SU-DHL-6 (cell line): ENCODE measurements at regions not wholly inside any gene's neighbourhood (a gene's known extent, or its start where the extent isn't known, plus 50 kb on each side); places are given as distances from the start of the nearest gene placed in this dataset.

Experiments used
- H2AFZ ChIP-seq: fragments of 200-600 bp; sonication (generic); 2 replicates; pipeline ENCODE4 v1.6.1; 2014; ENCODE audit warnings: low read depth, mild to moderate bottlenecking, moderate library complexity, mixed read lengths, antibody characterized with exemption, low read length; ENCODE audit not compliant: severe bottlenecking
- H3F3A ChIP-seq: fragments of 200-600 bp; shearing (Covaris generic); 2 replicates; pipeline ENCODE4 v1.6.0; 2016; ENCODE audit warnings: antibody characterized with exemption, mild to moderate bottlenecking; ENCODE audit not compliant: insufficient read depth
- H3K27ac ChIP-seq: fragments of 200-600 bp; sonication (generic); 2 replicates; pipeline ENCODE4 v1.5.1; 2016; ENCODE audit warnings: low read depth, mild to moderate bottlenecking, low read length, moderate library complexity, mixed read lengths
- H3K27me3 ChIP-seq: fragments of 200-600 bp; sonication (generic), shearing (Covaris generic); 2 replicates; pipeline ENCODE4 v1.6.0; 2014; ENCODE audit warnings: mild to moderate bottlenecking, low read length
- H3K36me3 ChIP-seq: fragments of 200-600 bp; sonication (generic); 2 replicates; pipeline ENCODE4 v1.6.1; 2014; ENCODE audit warnings: mild to moderate bottlenecking, low read length, mixed read lengths
- H3K4me2 ChIP-seq: fragments of 300-600, 200-600 bp; shearing (Covaris generic), sonication (generic); 2 replicates; pipeline ENCODE4 v1.6.0; 2014; ENCODE audit warnings: low read length, low read depth, mild to moderate bottlenecking; ENCODE audit not compliant: poor library complexity, severe bottlenecking
- H3K4me3 ChIP-seq: fragments of 200-600 bp; sonication (generic); 2 replicates; pipeline ENCODE4 v1.5.1; 2014; ENCODE audit warnings: antibody characterized with exemption, low read length, mild to moderate bottlenecking, mixed read lengths; ENCODE audit not compliant: insufficient read depth, poor library complexity, severe bottlenecking
- H3K79me2 ChIP-seq: fragments of 200-600 bp; sonication (generic); 2 replicates; pipeline ENCODE4 v1.6.1; 2014; ENCODE audit warnings: mild to moderate bottlenecking, low read length, moderate library complexity; ENCODE audit not compliant: insufficient read depth
- H3K9ac ChIP-seq: fragments of 200-600 bp; sonication (generic); 2 replicates; pipeline ENCODE4 v1.7.0; 2014; ENCODE audit warnings: mild to moderate bottlenecking, low read length
- H3K9me2 ChIP-seq: fragments of 200-600 bp; sonication (generic); replicated peaks from 2 replicates; pipeline ENCODE4 v1.6.1; 2014; ENCODE audit warnings: low read length; ENCODE audit not compliant: insufficient read depth
- H3K9me3 ChIP-seq: fragments of 200-600 bp; sonication (generic); 2 replicates; pipeline ENCODE4 v1.6.1; 2014; ENCODE audit warnings: low read length, mixed read lengths; ENCODE audit not compliant: insufficient read depth
- H4K20me1 ChIP-seq: fragments of 200-600 bp; sonication (generic); 2 replicates; pipeline ENCODE4 v1.6.1; 2014; ENCODE audit warnings: low read depth, mild to moderate bottlenecking, antibody characterized with exemption, low read length, moderate library complexity, mixed read lengths
- EZH2phosphoT487 ChIP-seq: fragments of 200-600 bp; sonication (generic), shearing (Covaris generic); conservative IDR thresholded peaks from 2 replicates; pipeline ENCODE4 v1.6.1; 2018; ENCODE audit warnings: mild to moderate bottlenecking, antibody characterized with exemption, low read length, moderate library complexity, mixed read lengths
- TF ChIP-seq, protein P1 (sequence below): fragments of 200-600 bp; sonication (generic); IDR thresholded peaks from one replicate; pipeline ENCODE4 v1.5.1; 2017; ENCODE audit warnings: antibody characterized with exemption, mild to moderate bottlenecking, low read length, moderate library complexity; ENCODE audit not compliant: insufficient read depth, poor library complexity, severe bottlenecking

DNA sequence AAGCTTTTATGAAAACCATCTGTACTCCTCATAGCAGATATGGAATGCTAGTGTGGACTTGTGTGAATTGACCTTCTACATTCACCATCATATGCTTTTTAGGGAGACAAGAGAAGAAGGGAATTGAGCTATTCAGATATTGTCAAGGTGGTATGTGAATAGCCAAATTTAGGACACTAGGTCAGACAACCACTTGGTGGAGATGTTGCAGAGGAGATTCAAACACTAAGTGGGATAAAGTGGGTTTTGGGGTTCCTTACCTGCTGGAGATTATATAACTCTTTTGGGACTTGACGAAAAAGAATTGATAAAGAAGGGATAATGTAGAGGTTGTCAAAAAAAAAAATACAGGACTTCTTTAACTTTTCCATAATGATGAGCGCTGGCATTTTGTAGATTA is 231.8 kb upstream of the THRB start:
- no peaks in the 10 kb centered on the region for H3K9me3 ChIP-seq
- no peaks in the 10 kb centered on the region for H3K79me2 ChIP-seq
- H3K4me3 ChIP-seq = no peak overlapping the region
- H3K36me3 ChIP-seq = no peaks in the 10 kb centered on the region
- no peak overlapping the region for H3K9ac ChIP-seq
- no peaks in the 10 kb centered on the region for H4K20me1 ChIP-seq
- no peak overlapping the region for H3K4me2 ChIP-seq
- TF ChIP-seq EZH2phosphoT487 = no peak
- TF ChIP-seq, protein P1, sequence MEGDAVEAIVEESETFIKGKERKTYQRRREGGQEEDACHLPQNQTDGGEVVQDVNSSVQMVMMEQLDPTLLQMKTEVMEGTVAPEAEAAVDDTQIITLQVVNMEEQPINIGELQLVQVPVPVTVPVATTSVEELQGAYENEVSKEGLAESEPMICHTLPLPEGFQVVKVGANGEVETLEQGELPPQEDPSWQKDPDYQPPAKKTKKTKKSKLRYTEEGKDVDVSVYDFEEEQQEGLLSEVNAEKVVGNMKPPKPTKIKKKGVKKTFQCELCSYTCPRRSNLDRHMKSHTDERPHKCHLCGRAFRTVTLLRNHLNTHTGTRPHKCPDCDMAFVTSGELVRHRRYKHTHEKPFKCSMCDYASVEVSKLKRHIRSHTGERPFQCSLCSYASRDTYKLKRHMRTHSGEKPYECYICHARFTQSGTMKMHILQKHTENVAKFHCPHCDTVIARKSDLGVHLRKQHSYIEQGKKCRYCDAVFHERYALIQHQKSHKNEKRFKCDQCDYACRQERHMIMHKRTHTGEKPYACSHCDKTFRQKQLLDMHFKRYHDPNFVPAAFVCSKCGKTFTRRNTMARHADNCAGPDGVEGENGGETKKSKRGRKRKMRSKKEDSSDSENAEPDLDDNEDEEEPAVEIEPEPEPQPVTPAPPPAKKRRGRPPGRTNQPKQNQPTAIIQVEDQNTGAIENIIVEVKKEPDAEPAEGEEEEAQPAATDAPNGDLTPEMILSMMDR = no peak
- H3F3A ChIP-seq = no peaks in the 10 kb centered on the region
- H3K9me2 ChIP-seq = no peaks in the 10 kb centered on the region
- no peak overlapping the region for H2AFZ ChIP-seq
- no peaks in the 10 kb centered on the region for H3K27me3 ChIP-seq
- no peak overlapping the region for H3K27ac ChIP-seq

DNA sequence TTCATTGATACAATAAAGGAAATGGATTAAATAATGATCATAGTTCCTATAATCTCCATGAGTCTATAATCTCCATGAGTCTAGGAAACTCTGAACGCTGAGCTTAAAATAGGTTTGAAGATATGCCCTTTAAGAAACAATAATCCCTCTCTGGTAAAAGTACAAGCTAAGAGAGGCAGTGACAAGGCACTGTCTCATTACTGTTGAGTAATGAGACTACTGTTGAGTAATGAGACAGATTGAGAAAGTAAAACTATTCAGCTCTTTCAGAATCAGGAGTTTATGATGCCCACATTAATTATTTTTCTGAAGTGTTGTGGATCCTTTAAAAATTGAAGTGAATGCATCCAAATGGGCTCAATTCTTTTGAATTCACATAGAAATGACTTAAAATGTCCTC is 235.5 kb upstream of the THRB start:
- Histone ChIP-seq H2AFZ (no peak overlapping the region), H3F3A (no peaks in the 10 kb centered on the region), H3K4me2 (no peak overlapping the region), H3K36me3 (no peaks in the 10 kb centered on the region), H3K9me2 (no peaks in the 10 kb centered on the region), H3K79me2 (no peaks in the 10 kb centered on the region), H3K4me3 (no peak overlapping the region), H3K27me3 (no peaks in the 10 kb centered on the region), H3K27ac (no peak overlapping the region), H3K9ac (no peak overlapping the region), H4K20me1 (no peaks in the 10 kb centered on the region), H3K9me3 (no peaks in the 10 kb centered on the region)
- TF ChIP-seq, protein P1 = no peak
- TF ChIP-seq EZH2phosphoT487 = no peak

DNA sequence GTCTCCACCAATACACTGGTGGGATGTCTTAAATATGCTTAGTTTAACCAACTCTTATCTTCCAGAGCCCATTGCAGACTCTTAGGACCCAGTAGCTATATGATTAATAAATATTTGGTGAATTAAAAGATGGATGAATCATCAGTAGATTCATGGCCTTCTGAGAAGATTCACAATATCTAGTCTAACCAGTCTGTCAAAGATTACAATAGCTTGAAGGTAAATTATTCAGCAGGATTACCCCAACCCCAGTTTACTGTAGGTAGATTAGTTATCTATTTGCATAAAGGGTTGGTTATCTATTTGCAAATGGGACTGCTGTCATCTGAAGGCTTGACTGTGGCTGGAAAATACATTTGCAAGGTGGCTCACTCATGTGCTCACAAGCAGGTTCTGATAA is 239.4 kb upstream of the THRB start:
- no peaks in the 10 kb centered on the region for H3K27me3 ChIP-seq
- H3K27ac ChIP-seq = no peak overlapping the region
- H3K9ac ChIP-seq = no peak overlapping the region
- H2AFZ ChIP-seq = no peak overlapping the region
- H3K79me2 ChIP-seq = no peaks in the 10 kb centered on the region
- H3K4me3 ChIP-seq = no peak overlapping the region
- no peak for TF ChIP-seq EZH2phosphoT487
- TF ChIP-seq, protein P1 = no peak
- no peaks in the 10 kb centered on the region for H3K36me3 ChIP-seq
- H4K20me1 ChIP-seq = no peaks in the 10 kb centered on the region
- no peaks in the 10 kb centered on the region for H3K9me2 ChIP-seq
- H3K9me3 ChIP-seq = no peaks in the 10 kb centered on the region
- no peak overlapping the region for H3K4me2 ChIP-seq
- H3F3A ChIP-seq = no peaks in the 10 kb centered on the region

- TF ChIP-seq, protein P1 = no peak
- no peak for TF ChIP-seq EZH2phosphoT487
- Histone ChIP-seq H3K4me3 (no peak overlapping the region), H3K9me3 (no peaks in the 10 kb centered on the region), H3K36me3 (no peaks in the 10 kb centered on the region), H3K27ac (no peak overlapping the region), H3K79me2 (no peaks in the 10 kb centered on the region), H3K9ac (no peak overlapping the region), H4K20me1 (no peaks in the 10 kb centered on the region), H3F3A (no peaks in the 10 kb centered on the region), H3K4me2 (no peak overlapping the region), H3K27me3 (no peaks in the 10 kb centered on the region), H3K9me2 (no peaks in the 10 kb centered on the region), H2AFZ (no peak overlapping the region)
Measured at GRCh38 chr3:24736701-24737100, 242.1 kb upstream of the THRB start.
